ENCODE measurements at regions not wholly inside any gene's neighbourhood (a gene's known extent, or its start where the extent isn't known, plus 50 kb on each side); places are given as distances from the start of the nearest gene placed in this dataset.

- Histone ChIP-seq H3K9me3 (ENCODE audit: control insufficient read depth in 4 of 4, insufficient read depth in 3 of 4, low read length in 3 of 4) (no peaks in the 10 kb centered on the region), H3K36me3 (ENCODE audit: control insufficient read depth in 4 of 4, insufficient read depth in 4 of 4, low read length in 4 of 4) (no peaks in the 10 kb centered on the region), H3K9ac (ENCODE audit: insufficient read depth in 1 of 2, low read length in 2 of 2) (no peak overlapping the region), H3K27me3 (ENCODE audit: control insufficient read depth in 3 of 3, insufficient read depth in 3 of 3, low read length in 2 of 3) (peaks cover 0 to 4% (median 0%) of the 10 kb centered on the region in 3 donors), H3K27ac (ENCODE audit: low read depth in 1 of 2, low read length in 1 of 2) (no peak overlapping the region), H3K4me1 (ENCODE audit: control insufficient read depth in 5 of 5, insufficient read depth in 5 of 5, low read length in 5 of 5) (no peaks in the 10 kb centered on the region), H3K4me3 (no peak overlapping the region)
- WGBS, 2 donors, result 53 to 69% methylated on average over 11 of the region's 11 CpGs
- ATAC-seq (ENCODE audit: insufficient read depth, low FRiP score), result peak; percentile 30
- no peak for DNase-seq
- no peak for TF ChIP-seq CTCF (IDR thresholded peaks at IDR 0.05; ENCODE audit: control extremely low read depth, extremely low read depth)
Observed at GRCh38 chr20:22462975-22463914, 121.1 kb downstream of the FOXA2 start.

- Histone ChIP-seq H3K4me1 (ENCODE audit: control insufficient read depth in 5 of 5, insufficient read depth in 5 of 5, low read length in 5 of 5) (no peaks in the 10 kb centered on the region), H3K36me3 (ENCODE audit: control insufficient read depth in 4 of 4, insufficient read depth in 4 of 4, low read length in 4 of 4) (no peaks in the 10 kb centered on the region), H3K9ac (ENCODE audit: insufficient read depth in 1 of 2, low read length in 2 of 2) (no peak overlapping the region), H3K9me3 (ENCODE audit: control insufficient read depth in 4 of 4, insufficient read depth in 3 of 4, low read length in 3 of 4) (peaks cover 0 to 2% (median 0%) of the 10 kb centered on the region in 4 donors), H3K27ac (ENCODE audit: low read depth in 1 of 2, low read length in 1 of 2) (no peak overlapping the region), H3K4me3 (no peak overlapping the region), H3K27me3 (ENCODE audit: control insufficient read depth in 3 of 3, insufficient read depth in 3 of 3, low read length in 2 of 3) (peaks cover 0 to 4% (median 0%) of the 10 kb centered on the region in 3 donors)
- no peak for DNase-seq
- ATAC-seq (ENCODE audit: insufficient read depth, low FRiP score), result no peak
- TF ChIP-seq CTCF (IDR thresholded peaks at IDR 0.05; ENCODE audit: control extremely low read depth, extremely low read depth), result no peak
- WGBS, 2 donors, result 82 to 88% methylated on average over 2 of the region's 2 CpGs
Observed at GRCh38 chr20:22460803-22461202, 123.6 kb downstream of the FOXA2 start.

- H3K27ac ChIP-seq (ENCODE audit: low read depth in 1 of 2, low read length in 1 of 2), result no peak overlapping the region
- H3K27me3 ChIP-seq (ENCODE audit: control insufficient read depth in 3 of 3, insufficient read depth in 3 of 3, low read length in 2 of 3), result peaks cover 0 to 4% (median 0%) of the 10 kb centered on the region in 3 donors
- no peak for TF ChIP-seq CTCF (IDR thresholded peaks at IDR 0.05; ENCODE audit: control extremely low read depth, extremely low read depth)
- no peak overlapping the region for H3K4me3 ChIP-seq
- H3K4me1 ChIP-seq (ENCODE audit: control insufficient read depth in 5 of 5, insufficient read depth in 5 of 5, low read length in 5 of 5), result no peaks in the 10 kb centered on the region
- 64 to 90% methylated on average over 1 of the region's 1 CpG for WGBS, 2 donors
- DNase-seq (peak; percentile 25 to 63 (median 27)), ATAC-seq (ENCODE audit: insufficient read depth, low FRiP score) (peak; percentile 30)
- no peaks in the 10 kb centered on the region for H3K36me3 ChIP-seq (ENCODE audit: control insufficient read depth in 4 of 4, insufficient read depth in 4 of 4, low read length in 4 of 4)
- no peak overlapping the region for H3K9ac ChIP-seq (ENCODE audit: insufficient read depth in 1 of 2, low read length in 2 of 2)
- H3K9me3 ChIP-seq (ENCODE audit: control insufficient read depth in 4 of 4, insufficient read depth in 3 of 4, low read length in 3 of 4), result peaks cover 0 to 2% (median 0%) of the 10 kb centered on the region in 4 donors
Observed at GRCh38 chr20:22460231-22460630, 124.1 kb downstream of the FOXA2 start.
